HG02642 (cell line): ENCODE measurements at regions not wholly inside any gene's neighbourhood (a gene's known extent, or its start where the extent isn't known, plus 50 kb on each side); places are given as distances from the start of the nearest gene placed in this dataset.

Source experiments
- ATAC-seq: cut with Tn5 transposase; IDR thresholded peaks from one replicate; pipeline ENCODE4 v1.9.1; 2021; ENCODE audit warnings: mild to moderate bottlenecking; ENCODE audit not compliant: unreplicated experiment, poor library complexity

DNA sequence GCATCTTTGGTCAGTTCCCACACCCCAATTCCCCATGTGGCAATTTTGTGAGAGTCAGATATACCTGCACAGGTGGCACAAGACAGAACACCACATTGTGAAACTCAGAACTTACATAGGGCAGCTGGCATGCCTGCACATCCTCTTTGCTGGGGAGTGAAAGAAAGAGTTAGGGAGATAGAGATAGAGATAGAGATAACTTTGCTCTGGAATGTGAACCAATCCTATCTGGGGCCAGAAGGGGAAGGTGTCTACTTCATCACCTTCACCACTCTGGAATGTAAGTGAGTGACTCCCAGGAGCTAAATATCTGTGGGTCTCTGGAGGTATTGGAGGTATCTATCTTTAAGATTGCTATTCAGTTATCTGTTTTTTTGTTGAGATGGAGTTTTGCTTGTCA is 289.2 kb downstream of the OGFRL1 start:
- ATAC-seq = no peak

DNA sequence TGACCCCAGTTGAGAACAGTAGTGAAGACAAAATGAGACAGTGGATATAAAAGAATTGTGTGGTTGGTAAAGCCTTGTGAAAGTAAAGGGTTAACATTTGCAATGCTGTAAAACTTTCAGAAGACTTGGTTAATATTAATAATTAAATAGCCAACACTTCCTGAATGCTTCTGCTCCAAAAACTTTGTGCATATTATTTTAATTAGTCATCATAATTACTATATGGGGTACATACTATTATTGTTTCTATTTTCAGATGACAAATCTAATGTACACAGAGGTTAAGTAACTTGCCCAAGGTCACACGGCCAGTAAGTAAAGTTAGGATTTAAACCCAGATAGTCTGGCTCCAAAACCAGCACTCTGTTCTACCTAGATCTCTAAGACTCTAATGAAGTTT is 291.3 kb downstream of the OGFRL1 start:
- ATAC-seq = no peak

DNA sequence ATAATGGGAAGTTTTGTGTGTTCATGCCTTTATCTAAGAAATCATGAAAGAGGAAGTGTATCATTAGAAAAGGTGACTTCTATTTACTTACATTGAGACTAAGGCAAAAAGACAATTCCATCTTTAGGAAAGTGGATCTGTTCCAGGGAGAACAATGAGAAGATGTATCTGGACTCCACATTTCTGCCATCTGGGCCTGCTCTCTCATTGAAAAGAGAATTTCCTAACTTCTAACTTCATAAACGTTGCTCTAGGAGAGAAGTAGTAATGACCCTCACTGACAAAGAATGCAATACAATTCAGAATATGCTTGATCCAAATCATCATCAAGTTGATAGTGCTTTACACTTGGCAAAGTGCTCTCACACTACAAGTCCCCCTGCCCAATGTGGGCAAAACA is 294.2 kb downstream of the OGFRL1 start:
- no peak for ATAC-seq

DNA sequence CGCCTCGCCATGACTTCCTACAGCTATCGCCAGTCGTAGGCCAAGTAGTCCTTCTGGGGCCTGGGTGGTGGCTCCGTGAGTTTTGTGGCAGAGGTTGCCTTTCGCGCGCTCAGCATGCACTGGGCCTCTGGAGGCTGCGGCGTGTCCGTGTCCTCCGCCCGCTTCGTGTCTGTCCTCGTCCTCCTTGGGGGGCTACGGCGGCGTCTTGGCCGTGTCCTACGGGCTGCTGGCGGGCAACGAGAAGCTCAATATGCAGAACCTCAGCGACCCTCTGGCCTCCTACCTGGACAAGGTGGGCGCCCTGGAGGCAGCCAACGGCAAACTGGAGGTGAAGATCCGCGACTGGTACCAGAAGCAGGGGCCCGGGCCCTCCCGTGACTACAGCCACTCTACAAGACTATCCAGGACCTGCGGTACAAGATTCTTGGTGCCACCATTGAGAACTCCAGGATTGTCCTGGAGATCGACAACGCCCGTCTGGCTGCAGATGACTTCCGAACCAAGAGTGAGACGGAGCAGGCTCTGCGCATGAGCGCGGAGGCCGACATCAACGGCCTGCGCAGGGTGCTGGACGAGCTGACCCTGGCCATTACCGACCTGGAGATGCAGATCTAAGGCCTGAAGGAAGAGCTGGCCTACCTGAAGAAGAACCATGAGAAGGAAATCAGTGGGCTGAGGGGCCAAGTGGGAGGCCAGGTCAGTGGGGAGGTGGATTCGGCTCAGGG is 296.3 kb downstream of the OGFRL1 start:
- no peak for ATAC-seq

DNA sequence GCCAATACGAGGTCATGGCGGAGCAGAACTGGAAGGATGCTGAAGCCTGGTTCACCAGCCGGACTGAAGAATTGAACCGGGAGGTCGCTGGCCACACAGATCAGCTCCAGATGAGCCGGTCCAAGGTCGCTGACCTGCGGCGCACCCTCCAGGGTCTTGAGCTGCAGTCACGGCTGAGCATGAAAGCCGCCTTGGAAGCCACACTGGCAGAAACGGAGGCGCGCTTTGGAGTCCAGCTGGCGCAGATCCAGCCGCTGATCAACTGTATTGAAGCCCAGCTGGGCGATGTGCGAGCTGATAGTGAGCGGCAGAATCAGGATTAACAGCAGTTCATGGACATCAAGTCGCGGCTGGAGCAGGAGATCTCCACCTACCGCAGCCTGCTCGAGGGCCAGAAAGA is 296.9 kb downstream of the OGFRL1 start:
- no peak for ATAC-seq

DNA sequence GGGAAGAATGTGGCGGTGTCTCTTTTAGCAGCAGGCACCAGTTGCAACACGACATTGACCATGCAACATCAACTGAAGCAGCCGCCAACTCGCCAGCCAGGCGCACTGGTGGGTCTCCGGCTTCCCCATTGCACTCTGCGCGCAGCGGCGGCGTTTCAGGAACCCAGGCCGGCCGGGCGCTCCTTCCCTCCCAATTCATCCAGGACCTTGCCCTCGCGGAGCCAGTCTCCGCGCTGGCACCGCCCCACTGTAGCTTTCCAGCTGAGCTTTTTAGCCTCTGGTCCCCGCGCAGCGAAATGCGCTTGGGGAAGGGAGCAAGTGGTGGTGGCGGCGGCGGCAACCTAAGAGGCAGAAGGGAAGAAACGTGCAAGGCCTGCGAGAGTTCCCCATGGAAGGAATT is 297.9 kb upstream of the RIMS1 start:
- ATAC-seq = no peak

DNA sequence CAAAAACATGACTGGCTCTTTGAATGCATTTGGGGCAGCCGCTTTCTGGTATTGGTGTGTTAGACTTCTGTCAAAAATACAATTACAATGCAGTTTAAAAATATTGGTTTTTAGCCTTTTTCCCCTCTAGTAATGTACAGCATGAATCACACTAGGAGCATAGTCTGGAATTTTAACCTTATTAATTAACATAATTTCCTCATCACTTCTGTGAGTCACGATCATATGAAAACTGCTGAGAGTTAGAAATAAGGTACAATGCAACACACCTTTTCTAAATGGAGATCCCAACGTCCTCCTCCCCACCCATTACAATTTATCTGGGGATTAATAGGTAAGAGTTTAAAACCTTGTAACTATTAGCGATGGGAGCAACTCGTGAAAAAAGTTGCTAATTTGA is 297.1 kb upstream of the RIMS1 start:
- ATAC-seq = no peak

DNA sequence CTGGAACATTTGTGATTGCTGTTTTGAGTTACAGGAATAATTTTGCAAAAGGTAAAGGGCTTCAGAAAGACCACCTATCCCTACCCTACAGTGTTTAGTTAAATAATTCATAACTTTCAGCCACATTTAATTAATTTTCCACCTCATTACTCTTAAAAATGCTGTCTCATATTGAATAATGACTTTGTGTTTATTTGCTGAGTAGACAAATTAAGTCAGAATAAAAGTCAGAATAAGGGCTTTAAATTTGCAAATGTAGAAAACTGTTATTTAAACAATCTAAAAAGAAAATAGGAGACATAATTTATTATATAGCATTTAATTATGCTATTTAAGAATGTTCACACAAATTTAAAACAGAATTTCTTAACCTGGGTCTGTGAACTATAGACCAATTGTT is 293.7 kb upstream of the RIMS1 start:
- no peak for ATAC-seq

DNA sequence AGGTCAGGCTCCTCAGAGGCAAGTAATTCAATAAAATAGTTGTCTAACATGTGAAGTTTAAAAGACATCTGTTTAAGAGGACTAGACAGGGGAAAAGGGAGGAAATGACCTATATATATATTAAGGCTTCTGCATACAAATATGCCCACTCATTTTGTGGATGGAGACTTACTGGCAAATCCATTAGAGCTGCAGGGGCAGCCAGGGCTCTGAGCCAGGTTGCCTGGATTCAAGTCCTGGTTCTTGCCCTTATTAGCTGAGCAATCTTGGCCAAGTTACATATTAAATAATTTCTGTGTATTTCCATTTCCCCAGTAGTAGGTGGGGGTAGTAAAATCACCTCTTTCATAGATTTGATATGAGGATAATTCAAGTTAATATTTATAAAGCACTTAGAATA is 287.0 kb upstream of the RIMS1 start:
- no peak for ATAC-seq

DNA sequence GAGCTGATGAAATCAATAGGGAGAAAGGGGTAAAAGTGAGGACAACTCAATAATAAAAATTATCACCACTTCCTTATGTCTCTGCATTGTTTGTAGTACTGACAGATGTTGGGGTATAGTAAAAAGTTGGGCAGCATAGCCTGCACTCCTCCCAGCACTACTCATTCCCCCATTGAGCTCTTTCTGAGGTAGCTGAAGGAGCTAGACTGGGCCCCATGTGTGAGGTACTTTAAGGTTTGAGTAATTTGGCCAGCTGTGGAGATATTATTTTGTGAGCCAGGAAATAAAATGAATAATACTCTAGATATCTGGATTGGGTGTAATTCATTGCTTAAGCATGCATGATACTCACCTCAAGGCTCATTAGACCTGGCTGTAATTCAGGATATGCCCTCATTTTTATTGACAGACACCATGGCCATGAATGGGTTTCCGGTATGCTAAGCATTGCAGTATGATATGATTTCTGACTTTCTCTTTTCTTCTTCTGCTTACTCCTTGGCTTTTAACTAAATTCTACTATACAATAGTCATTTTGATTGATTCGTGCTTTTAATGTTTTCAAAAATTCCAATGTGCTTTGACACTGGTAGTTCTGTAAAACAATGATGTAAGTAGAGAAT is 283.9 kb upstream of the RIMS1 start:
- no peak for ATAC-seq

DNA sequence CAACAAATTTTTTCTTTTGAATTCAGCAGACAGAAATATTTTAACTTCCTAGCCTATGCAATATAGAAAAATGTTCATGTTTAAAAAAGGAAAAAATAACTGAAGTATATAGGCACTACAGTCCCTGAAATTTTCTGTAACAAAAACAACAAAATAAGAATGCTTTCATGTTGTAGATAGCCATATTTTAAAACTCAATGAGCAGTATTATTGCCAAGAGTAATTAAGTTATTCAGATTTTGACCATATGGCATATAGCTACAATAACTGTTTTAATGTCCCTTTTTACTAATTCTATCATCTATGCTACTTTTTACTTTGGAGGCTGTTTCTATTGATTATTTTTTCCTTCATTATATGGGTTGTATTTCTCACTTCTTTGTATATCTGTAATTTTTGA is 283.3 kb upstream of the RIMS1 start:
- no peak for ATAC-seq

DNA sequence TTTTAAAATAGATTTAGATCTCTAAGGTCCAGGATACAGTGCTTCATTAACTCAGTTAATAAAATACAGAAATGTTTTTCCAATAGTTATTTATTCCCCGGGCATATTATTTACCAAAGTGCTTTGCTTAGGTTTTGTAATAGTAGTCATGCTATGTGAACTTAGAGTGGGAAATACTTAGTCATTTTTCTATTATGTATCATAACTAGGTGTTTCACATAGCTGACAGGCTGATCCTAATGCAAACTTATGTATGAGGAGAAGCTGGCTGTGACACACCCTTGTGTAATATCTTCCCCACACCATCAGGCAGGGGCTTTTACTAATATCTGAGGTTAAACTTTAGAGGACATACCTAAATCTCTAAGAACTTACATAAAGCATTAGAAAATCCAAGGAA is 277.7 kb upstream of the RIMS1 start:
- no peak for ATAC-seq

DNA sequence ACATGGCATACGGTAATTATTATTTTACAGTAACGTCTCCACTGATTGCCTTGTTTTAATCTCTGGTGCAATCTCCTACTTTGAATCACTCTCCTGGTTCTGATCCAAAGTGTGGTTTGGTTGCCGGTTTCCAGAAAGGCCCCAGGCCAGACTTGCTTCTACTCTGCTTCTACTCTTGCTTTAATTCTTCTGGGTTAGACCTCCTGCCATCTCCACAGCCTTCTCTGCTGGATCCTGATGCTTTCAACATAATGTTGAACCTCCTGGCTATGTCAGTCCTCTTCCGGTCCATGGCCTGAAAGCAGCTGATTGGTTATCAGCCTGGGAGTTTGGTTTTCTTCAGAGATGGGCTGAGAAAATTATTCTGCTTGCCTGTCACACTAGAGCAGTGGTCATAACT is 266.5 kb upstream of the RIMS1 start:
- no peak for ATAC-seq

DNA sequence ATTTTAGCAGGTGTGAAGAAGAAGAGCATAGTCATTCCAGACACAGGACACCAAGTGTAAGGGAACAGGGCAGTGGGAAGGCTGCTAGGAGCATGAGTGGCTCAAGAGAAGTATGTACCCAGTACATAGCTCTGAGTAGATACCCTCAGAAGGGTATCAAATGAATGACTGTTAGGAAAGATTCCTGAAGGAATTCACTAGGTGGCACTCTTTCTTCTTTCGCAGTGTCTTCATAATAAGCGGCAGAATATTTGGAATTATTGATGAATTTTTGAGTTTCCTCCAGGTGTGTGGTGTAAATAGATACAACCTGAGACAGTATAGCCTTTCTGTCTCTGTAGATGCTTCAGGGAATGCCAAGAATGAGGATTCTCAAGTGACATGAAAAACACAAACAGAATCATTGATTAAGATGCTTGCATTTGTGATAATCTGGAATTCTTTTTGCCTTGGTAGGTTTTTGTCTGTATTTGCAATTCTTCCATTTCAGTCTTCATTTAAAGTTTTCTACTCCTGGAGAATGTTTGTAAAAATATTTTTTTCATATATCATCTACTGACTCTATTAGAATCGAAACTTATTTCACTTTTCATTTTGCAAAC is 264.3 kb upstream of the RIMS1 start:
- ATAC-seq = no peak

DNA sequence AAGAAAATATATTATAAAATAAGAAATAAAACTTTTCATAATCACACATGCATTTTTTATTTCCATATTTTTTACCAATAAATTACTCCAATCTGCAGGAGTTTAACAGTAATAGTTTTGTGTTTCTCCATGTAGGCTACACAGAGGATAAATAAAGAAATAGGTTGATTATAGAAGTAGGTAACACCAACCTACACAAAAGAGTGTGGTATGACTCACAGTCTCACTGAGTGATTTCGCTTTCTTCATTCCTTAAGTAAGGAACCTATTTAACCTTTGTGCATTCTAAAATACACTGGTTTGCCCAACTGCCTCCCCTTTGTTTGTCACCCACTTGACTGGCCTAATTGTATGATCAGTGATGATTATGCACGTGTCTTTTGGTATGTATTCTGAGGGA is 244.2 kb upstream of the RIMS1 start:
- ATAC-seq = no peak

DNA sequence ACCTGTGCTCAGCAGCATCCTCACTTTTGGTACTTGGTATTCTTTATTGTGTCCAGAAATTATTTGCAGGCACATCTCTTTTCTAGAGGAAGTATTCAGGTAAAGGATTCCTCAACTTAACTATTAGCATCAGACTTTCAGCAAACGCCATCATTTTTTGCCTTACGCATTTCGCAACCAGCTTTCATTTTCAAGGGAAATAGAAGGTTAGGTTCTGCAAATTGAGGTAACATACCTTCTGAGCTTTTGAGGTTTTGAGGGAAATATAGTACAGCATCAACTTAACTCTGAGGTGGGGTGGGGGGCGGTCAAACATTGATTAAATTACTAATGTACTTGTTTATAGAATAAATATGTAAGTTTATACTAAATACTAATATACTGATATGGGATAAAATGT is 243.6 kb upstream of the RIMS1 start:
- ATAC-seq = no peak

DNA sequence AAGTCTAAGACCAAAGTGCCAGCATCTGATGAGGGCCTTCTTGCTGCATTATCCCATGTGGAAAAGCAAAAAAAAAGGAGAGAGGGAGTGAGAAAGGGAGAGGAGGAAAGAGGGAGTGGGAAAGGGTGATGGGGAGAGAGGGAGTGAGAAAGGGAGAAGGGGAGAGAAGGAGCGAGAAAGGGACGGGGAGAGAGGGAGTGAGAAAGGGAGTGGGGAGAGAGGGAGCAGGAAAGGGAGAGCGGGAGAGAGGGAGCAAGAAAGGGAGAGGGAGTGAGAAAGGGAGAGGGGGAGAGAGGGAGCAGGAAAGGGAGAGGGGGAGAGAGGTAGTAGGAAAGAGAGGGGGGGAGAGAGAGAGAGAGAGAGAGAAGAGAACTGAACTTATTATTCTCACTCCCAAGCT is 241.1 kb upstream of the RIMS1 start:
- no peak for ATAC-seq

DNA sequence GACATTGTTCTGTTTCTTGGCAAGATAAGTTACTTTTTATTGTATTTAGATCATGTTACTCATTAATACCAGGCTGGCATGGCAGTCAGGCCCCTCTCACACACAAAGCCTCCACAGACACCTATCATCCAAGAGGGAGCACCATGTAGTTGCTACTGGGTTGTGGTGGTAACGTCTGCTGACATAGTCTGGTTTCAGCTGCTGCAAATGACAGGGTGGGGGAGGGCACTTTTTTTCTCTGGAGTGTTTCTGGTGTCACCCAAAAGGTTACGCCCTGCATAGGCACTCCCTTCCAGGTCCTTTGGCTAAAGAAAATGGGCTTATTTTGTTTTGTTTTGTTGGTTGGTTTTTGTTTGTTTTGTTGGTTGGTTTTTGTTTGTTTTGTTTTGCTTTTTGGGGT is 236.4 kb upstream of the RIMS1 start:
- ATAC-seq = no peak

DNA sequence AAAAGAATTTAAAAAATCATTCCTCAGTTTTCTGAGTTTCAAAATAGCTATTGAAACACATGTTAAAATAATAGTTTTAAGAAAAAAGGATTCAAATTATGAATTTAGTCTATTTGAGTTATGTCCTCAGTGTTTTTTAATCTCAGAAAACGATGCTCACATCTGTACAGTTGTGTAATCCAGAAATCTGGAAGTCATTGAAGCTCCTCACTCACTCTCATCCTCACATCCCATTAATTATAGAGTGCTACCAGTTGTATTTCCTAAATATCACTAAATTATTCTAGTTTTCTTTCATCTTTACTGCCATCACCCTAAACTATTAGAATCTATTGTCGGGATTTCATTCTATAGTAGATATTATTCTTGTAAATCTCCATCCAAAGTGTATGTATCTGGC is 234.7 kb upstream of the RIMS1 start:
- no peak for ATAC-seq

DNA sequence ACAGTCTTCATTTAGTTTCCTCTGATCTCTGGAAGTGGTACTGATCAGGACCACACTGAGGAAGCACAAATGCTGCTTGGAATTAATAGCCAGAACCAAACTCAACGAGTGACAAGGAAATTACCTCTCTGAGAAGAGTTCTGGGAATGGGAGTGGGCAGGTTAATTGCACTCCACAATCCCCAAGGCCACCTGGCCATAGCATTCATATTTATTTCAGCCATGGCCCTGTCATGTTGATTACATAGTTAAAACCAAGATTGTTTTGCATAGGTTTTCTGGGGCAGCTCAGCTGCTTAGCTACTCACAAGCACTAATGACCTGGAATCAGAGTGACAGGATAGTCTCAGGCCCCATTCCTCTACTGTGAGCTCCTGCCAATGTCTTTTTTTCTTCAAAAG is 230.2 kb upstream of the RIMS1 start:
- no peak for ATAC-seq

DNA sequence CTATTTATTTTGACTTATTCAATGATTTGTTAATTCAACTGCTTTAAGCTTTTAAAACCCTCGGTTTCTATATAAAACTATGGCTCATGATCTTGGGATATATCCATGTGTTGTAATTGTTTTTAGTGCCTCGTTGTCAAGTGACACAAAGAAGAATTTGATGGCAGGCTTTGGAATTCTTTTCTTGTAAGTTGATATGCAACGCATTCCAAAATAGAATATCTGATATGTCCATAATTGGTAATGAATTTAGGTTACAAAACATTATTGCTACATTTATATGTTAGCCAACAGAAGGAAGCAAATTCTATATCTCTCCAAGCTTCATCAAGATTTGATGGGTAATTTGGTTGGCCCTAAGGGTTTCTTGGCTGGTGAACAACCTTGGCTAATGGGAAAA is 220.4 kb upstream of the RIMS1 start:
- no peak for ATAC-seq

DNA sequence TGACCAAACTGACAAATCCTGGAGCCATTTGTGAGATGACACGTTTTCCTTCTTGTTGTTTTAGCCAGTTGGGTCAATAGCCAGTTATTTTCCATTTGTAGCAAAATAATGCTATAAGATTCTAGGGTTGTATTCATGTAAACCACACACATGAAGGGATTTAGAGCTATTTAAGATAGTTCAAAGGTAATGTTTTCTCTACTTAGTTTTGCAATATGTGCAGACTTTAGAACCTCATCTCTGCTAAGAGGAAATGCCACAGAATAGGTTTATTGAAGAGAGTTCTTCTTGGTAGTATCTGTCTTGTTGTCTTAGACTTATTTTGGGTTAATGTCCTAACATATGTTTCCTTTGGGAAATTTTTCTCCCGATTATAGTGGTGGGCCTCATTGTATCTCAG is 213.5 kb upstream of the RIMS1 start:
- no peak for ATAC-seq
